GM21390 (cell line): ENCODE measurements at regions not wholly inside any gene's neighbourhood (a gene's known extent, or its start where the extent isn't known, plus 50 kb on each side); places are given as distances from the start of the nearest gene placed in this dataset.
"Not testable (repeated sequence)": the region's sequence is repeated elsewhere in the genome, so short reads cannot be mapped to it uniquely, and the experiment has no call there.

Source experiments
- ATAC-seq: cut with Tn5 transposase; IDR thresholded peaks from one replicate; pipeline ENCODE4 v1.9.1; 2021; ENCODE audit not compliant: unreplicated experiment

GRCh38 chr13:85141401-85141800, 657.8 kb downstream of the SLITRK6 start:
- no peak for ATAC-seq

- ATAC-seq: no peak
These were observed 659.0 kb downstream of the SLITRK6 start for GRCh38 chr13:85140192-85140591.

GRCh38 chr13:85137516-85137915, 661.7 kb downstream of the SLITRK6 start:
- no peak for ATAC-seq

- no peak for ATAC-seq
These were observed 666.2 kb downstream of the SLITRK6 start for GRCh38 chr13:85132986-85133385.

- not testable (repeated sequence) for ATAC-seq
These were observed 675.7 kb downstream of the SLITRK6 start for GRCh38 chr13:85123501-85123900.

- ATAC-seq: no peak
These were observed 690.9 kb downstream of the SLITRK6 start for GRCh38 chr13:85108356-85108755.

- no peak for ATAC-seq
These were observed 700.0 kb downstream of the SLITRK6 start for GRCh38 chr13:85099245-85099644.

- no peak for ATAC-seq
These were observed 703.6 kb downstream of the SLITRK6 start for GRCh38 chr13:85095418-85096272.

GRCh38 chr13:85093808-85094207, 705.4 kb downstream of the SLITRK6 start:
- no peak for ATAC-seq

GRCh38 chr13:85091631-85092234, 707.5 kb downstream of the SLITRK6 start:
- ATAC-seq: no peak

- ATAC-seq: no peak
These were observed 710.0 kb downstream of the SLITRK6 start for GRCh38 chr13:85089186-85089585.

GRCh38 chr13:85080691-85081090, 718.5 kb downstream of the SLITRK6 start:
- ATAC-seq: no peak

- no peak for ATAC-seq
These were observed 722.9 kb downstream of the SLITRK6 start for GRCh38 chr13:85076343-85076742.

GRCh38 chr13:85074543-85075313, 724.5 kb downstream of the SLITRK6 start:
- ATAC-seq: no peak

- no peak for ATAC-seq
These were observed 731.0 kb downstream of the SLITRK6 start for GRCh38 chr13:85068231-85068630.

- ATAC-seq: no peak
These were observed 759.0 kb downstream of the SLITRK6 start for GRCh38 chr13:85040215-85040614.

- no peak for ATAC-seq
These were observed 767.4 kb downstream of the SLITRK6 start for GRCh38 chr13:85031771-85032170.

- no peak for ATAC-seq
These were observed 771.2 kb downstream of the SLITRK6 start for GRCh38 chr13:85028035-85028434.

GRCh38 chr13:85019121-85019520, 780.1 kb downstream of the SLITRK6 start:
- ATAC-seq: no peak

- ATAC-seq: no peak
These were observed 786.2 kb downstream of the SLITRK6 start for GRCh38 chr13:85013006-85013405.

- ATAC-seq: no peak
These were observed 789.8 kb downstream of the SLITRK6 start for GRCh38 chr13:85009447-85009846.

GRCh38 chr13:84999252-84999651, 800.0 kb downstream of the SLITRK6 start:
- no peak for ATAC-seq
